Endothelial cell of umbilical vein (primary cell): ENCODE measurements at regions not wholly inside any gene's neighbourhood (a gene's known extent, or its start where the extent isn't known, plus 50 kb on each side); places are given as distances from the start of the nearest gene placed in this dataset.

Experiments used
- BruUV-seq: library from RNA; stranded (reverse); fragments of 400-500 nt; replicated peaks from 2 replicates; lab custom pipeline; 2021; lab: Mats Ljungman, UMichigan
- CTCF ChIA-PET: fragments of 300-600, 350-600 bp; sonication (Branson Sonifier 250); formaldehyde crosslinking; loops from one replicate; lab custom pipeline; 2021; ENCODE audit warnings: antibody characterized with exemption, inconsistent platforms; lab: Charles Lee
- POLR2A ChIA-PET: fragments of 300-600, 350-600 bp; sonication (Branson Sonifier 250); formaldehyde crosslinking; loops from one replicate; lab custom pipeline; 2021; ENCODE audit warnings: antibody characterized with exemption, inconsistent platforms; lab: Charles Lee
- DNase-seq: peaks from one replicate; pipeline ENCODE4 v3.0.0-alpha.2; 2011; ENCODE audit warnings: low read depth, low spot score
- FAIRE-seq: peaks from 2 replicates; lab custom pipeline; 2011; peaks lifted over from hg19 to GRCh38; lab: Jason Lieb, UNC
- H2AFZ ChIP-seq: 2 replicates; pipeline ENCODE4 v1.6.0; 2012; ENCODE audit warnings: low read depth, low read length, control low read depth, inconsistent platforms
- H3K27ac ChIP-seq: 2 replicates; pipeline ENCODE4 v1.5.1; 2011; ENCODE audit warnings: low read depth, mild to moderate bottlenecking, control low read depth, low read length, moderate library complexity; ENCODE audit not compliant: insufficient read depth
- H3K27me3 ChIP-seq, 2 experiments: 2 replicates each; pipeline versions ENCODE4 v1.6.0 to v1.6.1; 2011; ENCODE audit warnings: low read length in 2 of 2, mixed read lengths in 1 of 2; ENCODE audit not compliant: control insufficient read depth in 2 of 2, insufficient read depth in 2 of 2
- H3K36me3 ChIP-seq, 2 experiments: 2 replicates in 1 of 2; 3 replicates in 1 of 2; pipeline ENCODE4 v1.5.1; 2011; ENCODE audit warnings: low read length in 2 of 2, mild to moderate bottlenecking in 1 of 2, moderate library complexity in 1 of 2; ENCODE audit not compliant: control insufficient read depth in 2 of 2, insufficient read depth in 2 of 2; ENCODE audit errors: extremely low read depth in 1 of 2
- H3K4me1 ChIP-seq: 3 replicates; pipeline ENCODE4 v1.5.1; 2011; ENCODE audit warnings: mild to moderate bottlenecking, low read length; ENCODE audit not compliant: control insufficient read depth, insufficient read depth; ENCODE audit errors: extremely low read depth
- H3K4me2 ChIP-seq: 2 replicates; pipeline ENCODE4 v1.6.1; 2011; ENCODE audit warnings: low read length, control low read depth, mixed read lengths; ENCODE audit not compliant: insufficient read depth
- H3K4me3 ChIP-seq, 3 experiments: fragments of 200-600 bp in 1 of 3; sonication (generic), shearing (Covaris generic) in 1 of 3; replicated peaks in 1 of 3; 2 replicates each; pipeline ENCODE4 v1.5.1; 2011 to 2016; ENCODE audit warnings: control low read depth in 3 of 3, low read length in 3 of 3, mild to moderate bottlenecking in 2 of 3, inconsistent platforms in 1 of 3, low read depth in 1 of 3, moderate library complexity in 1 of 3; ENCODE audit not compliant: insufficient read depth in 1 of 3
- H3K79me2 ChIP-seq: 2 replicates; pipeline ENCODE4 v1.6.0; 2012; ENCODE audit warnings: low read length, inconsistent platforms; ENCODE audit not compliant: control insufficient read depth, insufficient read depth
- H3K9ac ChIP-seq: replicated peaks from 2 replicates; pipeline ENCODE3; 2011; ENCODE audit warnings: low read length, control low read depth; ENCODE audit not compliant: insufficient read depth; ENCODE audit errors: extremely low read depth
- H3K9me1 ChIP-seq: replicated peaks from 3 replicates; pipeline ENCODE4 v1.6.0; 2011; ENCODE audit warnings: mild to moderate bottlenecking, low read length; ENCODE audit not compliant: control insufficient read depth, insufficient read depth; ENCODE audit errors: extremely low read depth
- H3K9me3 ChIP-seq: replicated peaks from 2 replicates; pipeline ENCODE4 v1.5.1; 2012; ENCODE audit warnings: low read length, inconsistent platforms; ENCODE audit not compliant: control insufficient read depth, insufficient read depth
- H4K20me1 ChIP-seq: replicated peaks from 2 replicates; pipeline ENCODE3; 2011; ENCODE audit warnings: mild to moderate bottlenecking, low read length; ENCODE audit not compliant: control insufficient read depth, insufficient read depth; ENCODE audit errors: extremely low read depth
- FOS ChIP-seq: IDR thresholded peaks from 2 replicates; pipeline ENCODE4 v1.6.1; 2011; ENCODE audit warnings: mild to moderate bottlenecking, low read length, moderate library complexity, borderline replicate concordance; ENCODE audit not compliant: insufficient read depth
- GATA2 ChIP-seq: IDR thresholded peaks from 2 replicates; pipeline ENCODE4 v1.7.0; 2011; ENCODE audit warnings: low read depth, mild to moderate bottlenecking, moderate library complexity, mixed read lengths, low read length; ENCODE audit not compliant: insufficient read length, insufficient read depth
- JUN ChIP-seq: IDR thresholded peaks from 2 replicates; pipeline ENCODE4 v1.6.1; 2011; ENCODE audit warnings: borderline replicate concordance, low read depth; ENCODE audit not compliant: insufficient read length, insufficient read depth
- POLR2A ChIP-seq: IDR thresholded peaks from 2 replicates; pipeline ENCODE4 v1.6.1; 2012; ENCODE audit warnings: low read depth, mild to moderate bottlenecking, control low read depth, low read length
- POLR2AphosphoS5 ChIP-seq: IDR thresholded peaks from 2 replicates; pipeline ENCODE4 v1.6.1; 2012; ENCODE audit warnings: low read depth, mild to moderate bottlenecking, control low read depth, low read length, moderate library complexity; ENCODE audit not compliant: insufficient read depth
- dilution Hi-C: fragments of 300-500 bp; cut with MboI; formaldehyde crosslinking; loops from one replicate; pipeline ENCODE4 v1.15.0; 2019; ENCODE audit warnings: low sequenced_read_pairs; ENCODE audit not compliant: extremely low pct_ligation_motif_present
- intact Hi-C: fragments of 100-400 bp; cut with micrococcal nuclease; formaldehyde crosslinking; loops from one replicate; pipeline ENCODE4 v1.10.0; 2022
- TF ChIP-seq, protein P1 (sequence below), 2 donors: IDR thresholded peaks; 1 replicate in 1 of 2; 2 replicates in 1 of 2; pipeline ENCODE4 v1.5.1; 2011; ENCODE audit warnings: low read length in 2 of 2, mild to moderate bottlenecking in 2 of 2, moderate library complexity in 2 of 2, control low read depth in 1 of 2, inconsistent platforms in 1 of 2, low read depth in 1 of 2; ENCODE audit not compliant: insufficient read depth in 1 of 2; ENCODE audit errors: extremely low read depth in 1 of 2
- TF ChIP-seq, protein P2 (sequence below): IDR thresholded peaks from 2 replicates; pipeline ENCODE4 v1.6.1; 2011; ENCODE audit not compliant: insufficient read depth, insufficient read length

DNA sequence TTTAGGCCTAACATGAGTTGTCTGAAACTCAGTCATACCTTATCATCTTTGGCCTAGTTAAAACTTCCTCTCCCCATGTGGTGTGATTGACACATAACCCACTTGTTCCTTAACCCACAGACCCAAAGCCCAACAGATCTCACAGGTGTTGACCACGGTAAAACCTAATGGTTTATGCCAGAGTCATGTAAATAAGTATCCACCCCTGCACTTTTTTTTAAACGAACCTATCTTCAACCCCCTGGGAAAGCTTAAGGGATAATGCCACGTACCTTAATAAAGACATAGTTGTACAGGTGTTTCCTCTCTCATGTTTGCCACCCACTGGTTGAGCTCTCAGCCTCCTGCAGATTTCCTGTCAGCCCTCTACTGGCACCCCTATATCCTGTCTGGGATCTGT, 709.3 kb upstream of the CCDC179 start:
- H3K36me3 ChIP-seq, result no peaks in the 10 kb centered on the region
- no peak overlapping the region for H3K4me3 ChIP-seq
- TF ChIP-seq POLR2AphosphoS5 (no peak), JUN (no peak), POLR2A (no peak), FOS (no peak), GATA2 (no peak)
- TF ChIP-seq, protein P1, sequence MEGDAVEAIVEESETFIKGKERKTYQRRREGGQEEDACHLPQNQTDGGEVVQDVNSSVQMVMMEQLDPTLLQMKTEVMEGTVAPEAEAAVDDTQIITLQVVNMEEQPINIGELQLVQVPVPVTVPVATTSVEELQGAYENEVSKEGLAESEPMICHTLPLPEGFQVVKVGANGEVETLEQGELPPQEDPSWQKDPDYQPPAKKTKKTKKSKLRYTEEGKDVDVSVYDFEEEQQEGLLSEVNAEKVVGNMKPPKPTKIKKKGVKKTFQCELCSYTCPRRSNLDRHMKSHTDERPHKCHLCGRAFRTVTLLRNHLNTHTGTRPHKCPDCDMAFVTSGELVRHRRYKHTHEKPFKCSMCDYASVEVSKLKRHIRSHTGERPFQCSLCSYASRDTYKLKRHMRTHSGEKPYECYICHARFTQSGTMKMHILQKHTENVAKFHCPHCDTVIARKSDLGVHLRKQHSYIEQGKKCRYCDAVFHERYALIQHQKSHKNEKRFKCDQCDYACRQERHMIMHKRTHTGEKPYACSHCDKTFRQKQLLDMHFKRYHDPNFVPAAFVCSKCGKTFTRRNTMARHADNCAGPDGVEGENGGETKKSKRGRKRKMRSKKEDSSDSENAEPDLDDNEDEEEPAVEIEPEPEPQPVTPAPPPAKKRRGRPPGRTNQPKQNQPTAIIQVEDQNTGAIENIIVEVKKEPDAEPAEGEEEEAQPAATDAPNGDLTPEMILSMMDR (IDR thresholded peaks at IDR 0.05; ENCODE audit: extremely low read depth in 1 of 2, insufficient read depth in 1 of 2, low read depth in 1 of 2, low read length in 2 of 2), result no peak
- TF ChIP-seq, protein P2, sequence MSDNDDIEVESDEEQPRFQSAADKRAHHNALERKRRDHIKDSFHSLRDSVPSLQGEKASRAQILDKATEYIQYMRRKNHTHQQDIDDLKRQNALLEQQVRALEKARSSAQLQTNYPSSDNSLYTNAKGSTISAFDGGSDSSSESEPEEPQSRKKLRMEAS, result no peak
- H2AFZ ChIP-seq, result no peak overlapping the region
- no peak for FAIRE-seq
- H3K9me1 ChIP-seq, result no peaks in the 10 kb centered on the region
- H3K4me2 ChIP-seq, result no peak overlapping the region
- H4K20me1 ChIP-seq, result no peaks in the 10 kb centered on the region
- H3K4me1 ChIP-seq, result peaks cover 18% of the 10 kb centered on the region
- no peak overlapping the region for H3K9ac ChIP-seq
- ChIA-PET CTCF (interaction anchor here (2.7 kb wide), 1 partner anchor 30 kb away, joined by 15 read pairs; no protein-coding TSS in a partner anchor), POLR2A (no interaction called here)
- no TSS peak for BruUV-seq
- dilution Hi-C loops (no loop called here), intact Hi-C loops (no loop called here)
- no peaks in the 10 kb centered on the region for H3K9me3 ChIP-seq
- H3K27ac ChIP-seq, result peak overlapping the region; percentile 8
- H3K79me2 ChIP-seq, result no peaks in the 10 kb centered on the region
- no peaks in the 10 kb centered on the region for H3K27me3 ChIP-seq
- peak; percentile 50 for DNase-seq
